ENCODE measurements at regions not wholly inside any gene's neighbourhood (a gene's known extent, or its start where the extent isn't known, plus 50 kb on each side); places are given as distances from the start of the nearest gene placed in this dataset.

DNA sequence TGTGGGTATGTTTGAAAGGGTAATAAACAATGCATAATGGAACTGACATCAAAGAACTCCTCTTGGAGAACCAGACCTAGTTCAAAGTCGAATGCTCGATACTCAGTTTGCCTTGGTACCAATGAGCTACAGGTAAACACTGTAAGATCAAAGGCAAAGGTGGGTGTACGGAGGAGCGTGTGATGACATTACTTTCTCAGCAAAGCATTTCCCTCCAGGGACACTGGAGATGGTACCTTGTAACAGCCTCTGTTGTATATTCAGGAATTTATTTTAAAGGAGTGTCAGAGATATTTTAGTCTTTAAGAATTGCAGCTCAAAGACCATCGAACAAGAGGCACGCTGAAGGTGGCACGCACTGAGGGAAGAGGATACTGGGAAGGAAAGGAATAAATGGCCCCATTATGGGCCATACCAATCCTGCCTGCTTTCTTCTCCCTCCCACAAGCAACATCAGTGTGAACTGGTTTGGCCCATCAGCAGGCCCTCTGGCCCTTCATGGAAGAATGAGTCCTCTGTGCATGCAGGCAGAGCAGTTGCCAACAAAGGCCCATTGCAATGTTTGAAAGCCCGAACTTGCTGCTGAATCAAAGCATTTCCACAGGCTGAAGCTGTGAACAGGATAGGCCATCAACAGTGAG is 410.2 kb downstream of the ACTL7B start:
- intact Hi-C loops (cut with micrococcal nuclease), result no loop called here
- Histone ChIP-seq H3K27ac (ENCODE audit: low read length) (peak overlapping the region; percentile 98), H3K4me3 (ENCODE audit: low read length) (no peak overlapping the region), H3K4me2 (ENCODE audit: low read length) (peak overlapping the region; percentile 80), H4K20me1 (ENCODE audit: low read length) (no peaks in the 10 kb centered on the region), H3K79me2 (ENCODE audit: low read length) (no peaks in the 10 kb centered on the region), H3K9me3 (ENCODE audit: low read length) (no peaks in the 10 kb centered on the region), H3K9me2 (replicated peaks; ENCODE audit: low read length) (no peaks in the 10 kb centered on the region), H3F3A (ENCODE audit: low read length, unreplicated experiment) (no peaks in the 10 kb centered on the region), H3K4me1 (ENCODE audit: insufficient read depth, low read length) (peaks cover 37% of the 10 kb centered on the region), H3K36me3 (ENCODE audit: low read depth, low read length) (no peaks in the 10 kb centered on the region), H2AFZ (ENCODE audit: low read length) (no peak overlapping the region), H3K27me3 (ENCODE audit: low read length) (no peaks in the 10 kb centered on the region), H3K9ac (ENCODE audit: low read length) (peak overlapping the region; percentile 83)
- no peak for DNase-seq
- ChIA-PET POLR2A (ENCODE audit: unreplicated experiment) (no interaction called here), CTCF (no interaction called here)
- no peak for TF ChIP-seq EZH2 (IDR thresholded peaks at IDR 0.05; ENCODE audit: low read length, unreplicated experiment)
- TF ChIP-seq, protein P1, sequence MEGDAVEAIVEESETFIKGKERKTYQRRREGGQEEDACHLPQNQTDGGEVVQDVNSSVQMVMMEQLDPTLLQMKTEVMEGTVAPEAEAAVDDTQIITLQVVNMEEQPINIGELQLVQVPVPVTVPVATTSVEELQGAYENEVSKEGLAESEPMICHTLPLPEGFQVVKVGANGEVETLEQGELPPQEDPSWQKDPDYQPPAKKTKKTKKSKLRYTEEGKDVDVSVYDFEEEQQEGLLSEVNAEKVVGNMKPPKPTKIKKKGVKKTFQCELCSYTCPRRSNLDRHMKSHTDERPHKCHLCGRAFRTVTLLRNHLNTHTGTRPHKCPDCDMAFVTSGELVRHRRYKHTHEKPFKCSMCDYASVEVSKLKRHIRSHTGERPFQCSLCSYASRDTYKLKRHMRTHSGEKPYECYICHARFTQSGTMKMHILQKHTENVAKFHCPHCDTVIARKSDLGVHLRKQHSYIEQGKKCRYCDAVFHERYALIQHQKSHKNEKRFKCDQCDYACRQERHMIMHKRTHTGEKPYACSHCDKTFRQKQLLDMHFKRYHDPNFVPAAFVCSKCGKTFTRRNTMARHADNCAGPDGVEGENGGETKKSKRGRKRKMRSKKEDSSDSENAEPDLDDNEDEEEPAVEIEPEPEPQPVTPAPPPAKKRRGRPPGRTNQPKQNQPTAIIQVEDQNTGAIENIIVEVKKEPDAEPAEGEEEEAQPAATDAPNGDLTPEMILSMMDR (conservative IDR thresholded peaks at IDR 0.05; ENCODE audit: low read depth, low read length), result no peak
- TF ChIP-seq EZH2phosphoT487 (IDR thresholded peaks at IDR 0.05; ENCODE audit: borderline replicate concordance, low read length), result no peak
- BruUV-seq (replicated peaks), result no TSS peak
- ATAC-seq, result no peak

DNA sequence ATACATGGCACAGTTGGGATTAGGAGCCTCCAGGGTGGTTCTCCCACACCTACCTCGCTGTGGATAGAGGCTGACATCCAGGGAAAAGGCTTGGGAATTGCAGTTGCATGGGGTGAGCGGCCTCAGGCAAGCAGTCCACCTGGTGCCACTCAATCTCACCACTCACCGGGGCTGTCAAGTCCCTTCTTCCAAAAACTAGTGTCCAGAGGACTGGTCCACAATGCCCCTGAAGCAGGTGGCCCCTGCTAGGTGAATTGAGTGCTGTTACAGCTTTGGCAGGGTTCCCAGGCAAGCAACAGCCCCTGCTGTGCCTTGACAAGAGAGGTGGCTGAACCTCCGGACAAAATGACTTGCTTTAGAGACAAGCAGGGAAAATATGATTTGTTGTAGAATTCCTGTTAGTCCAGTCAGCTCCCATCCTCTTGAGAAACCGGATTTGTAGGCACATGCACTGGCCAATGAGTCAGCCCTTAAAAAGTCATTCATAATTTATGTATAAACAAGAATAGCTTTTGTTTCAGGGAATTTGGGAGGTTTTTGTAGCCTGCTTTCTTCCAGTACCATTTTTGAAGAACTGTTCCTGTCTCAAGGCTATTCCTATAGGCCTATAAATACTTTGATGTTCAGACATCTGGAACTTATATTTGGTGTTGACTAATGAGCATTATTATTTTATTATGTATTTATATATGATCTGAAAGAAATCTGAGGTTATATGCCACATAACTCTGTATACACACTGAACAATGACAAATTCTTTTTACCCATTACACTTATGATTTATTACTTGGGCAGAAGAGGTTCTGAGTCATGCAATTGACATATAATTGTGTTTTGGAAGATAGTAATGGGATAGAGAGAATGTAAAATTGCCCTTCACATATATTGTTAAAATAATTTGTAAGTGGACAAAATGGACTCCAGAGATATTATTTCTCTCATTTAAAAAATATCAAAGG is 411.1 kb downstream of the ACTL7B start:
- H3K79me2 ChIP-seq (ENCODE audit: low read length), result no peaks in the 10 kb centered on the region
- peak overlapping the region; percentile 56 for H3K4me3 ChIP-seq (ENCODE audit: low read length)
- no peaks in the 10 kb centered on the region for H3K27me3 ChIP-seq (ENCODE audit: low read length)
- H3K4me2 ChIP-seq (ENCODE audit: low read length), result peak overlapping the region; percentile 80
- no peak overlapping the region for H2AFZ ChIP-seq (ENCODE audit: low read length)
- H3K4me1 ChIP-seq (ENCODE audit: insufficient read depth, low read length), result peaks cover 45% of the 10 kb centered on the region
- H3F3A ChIP-seq (ENCODE audit: low read length, unreplicated experiment), result no peaks in the 10 kb centered on the region
- peak overlapping the region; percentile 83 for H3K9ac ChIP-seq (ENCODE audit: low read length)
- H3K36me3 ChIP-seq (ENCODE audit: low read depth, low read length), result no peaks in the 10 kb centered on the region
- peak; percentile 91 for DNase-seq
- TSS peak; percentile 83 for BruUV-seq (replicated peaks)
- no peaks in the 10 kb centered on the region for H3K9me2 ChIP-seq (replicated peaks; ENCODE audit: low read length)
- ChIA-PET CTCF (no interaction called here), POLR2A (ENCODE audit: unreplicated experiment) (no interaction called here)
- peak overlapping the region; percentile 98 for H3K27ac ChIP-seq (ENCODE audit: low read length)
- no peaks in the 10 kb centered on the region for H4K20me1 ChIP-seq (ENCODE audit: low read length)
- peak; percentile 84 for ATAC-seq
- TF ChIP-seq EZH2 (IDR thresholded peaks at IDR 0.05; ENCODE audit: low read length, unreplicated experiment), result no peak
- TF ChIP-seq, protein P1 (conservative IDR thresholded peaks at IDR 0.05; ENCODE audit: low read depth, low read length), result no peak
- no peak for TF ChIP-seq EZH2phosphoT487 (IDR thresholded peaks at IDR 0.05; ENCODE audit: borderline replicate concordance, low read length)
- intact Hi-C loops (cut with micrococcal nuclease), result loop anchor here (1.0 kb wide), 1 partner anchor 33 kb away; no protein-coding TSS in a partner anchor
- H3K9me3 ChIP-seq (ENCODE audit: low read length), result no peaks in the 10 kb centered on the region
